Astrocyte of the hippocampus (primary cell): ENCODE measurements at regions not wholly inside any gene's neighbourhood (a gene's known extent, or its start where the extent isn't known, plus 50 kb on each side); places are given as distances from the start of the nearest gene placed in this dataset.
A peak's percentile ranks its signal among the peaks of the same experiment; 100 is the strongest.

Experiments
- DNase-seq: peaks from one replicate; pipeline ENCODE4 v3.0.0; 2011; ENCODE audit warnings: low read depth, low spot score

- DNase-seq, result no peak
These were observed 103.0 kb upstream of the NUDT6 start for GRCh38 chr4:123025398-123025797.

GRCh38 chr4:123026015-123026414, 103.6 kb upstream of the NUDT6 start:
- DNase-seq, result peak; percentile 66

DNA sequence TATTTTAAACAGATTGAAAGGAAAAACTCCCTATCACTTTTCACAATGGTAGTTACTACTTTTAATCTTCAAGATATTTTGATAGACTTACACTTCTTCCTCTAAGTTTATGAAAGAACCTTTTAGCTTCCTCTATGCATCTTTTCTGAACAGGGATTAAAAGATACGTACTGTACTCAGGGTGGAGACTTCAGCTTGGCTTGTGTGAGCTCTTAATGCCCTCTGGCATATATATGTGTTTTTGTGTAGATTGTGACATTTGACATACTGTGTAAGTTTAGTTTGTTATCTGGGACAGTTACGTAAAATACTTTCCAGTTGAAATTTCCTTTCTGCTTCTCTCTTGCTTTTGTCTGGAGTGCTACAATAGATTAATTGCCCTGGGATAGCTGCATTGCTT, 109.3 kb upstream of the NUDT6 start:
- no peak for DNase-seq

- no peak for DNase-seq
These were observed 111.6 kb upstream of the NUDT6 start for GRCh38 chr4:123034023-123034422.

DNA sequence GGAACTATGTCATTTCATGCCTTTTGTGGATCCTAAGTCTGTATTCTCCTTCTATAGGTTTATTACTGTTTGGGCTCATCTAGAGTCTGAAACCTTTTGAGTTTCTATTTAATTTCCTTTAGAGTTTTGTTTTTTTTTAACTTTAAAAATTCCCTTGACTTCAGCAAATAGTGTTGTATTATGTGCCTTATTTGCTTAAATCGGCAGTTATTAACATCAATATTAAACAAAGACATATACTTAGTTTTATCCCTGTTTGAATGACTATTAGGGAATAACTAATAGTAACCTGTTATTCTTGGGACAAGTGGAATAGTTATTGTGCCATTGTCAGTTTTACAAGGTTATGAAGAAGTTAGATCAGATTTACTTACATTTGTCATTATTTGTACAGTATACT, 112.8 kb upstream of the NUDT6 start:
- no peak for DNase-seq

DNA sequence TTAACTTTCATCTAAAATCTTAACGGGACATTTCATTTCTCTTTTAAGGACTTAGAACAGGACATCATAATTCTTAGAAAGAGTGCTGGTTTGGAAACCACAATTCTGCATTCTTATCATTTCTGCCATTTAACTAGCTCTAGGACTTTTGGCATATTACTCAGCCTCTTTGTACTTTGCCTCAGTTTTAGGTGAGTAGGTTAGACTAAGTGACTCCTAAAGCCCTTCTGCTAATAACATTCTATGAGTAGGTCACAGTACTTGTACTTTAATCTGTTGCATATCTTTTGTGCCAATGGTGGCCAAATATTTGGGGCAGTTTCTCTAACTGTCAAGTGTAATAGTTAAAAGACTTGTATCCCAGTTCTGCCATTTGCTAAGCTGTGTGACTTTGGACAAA, 115.4 kb upstream of the NUDT6 start:
- DNase-seq, result peak; percentile 73

GRCh38 chr4:123042095-123042494, 119.7 kb upstream of the NUDT6 start:
- DNase-seq, result no peak

DNA sequence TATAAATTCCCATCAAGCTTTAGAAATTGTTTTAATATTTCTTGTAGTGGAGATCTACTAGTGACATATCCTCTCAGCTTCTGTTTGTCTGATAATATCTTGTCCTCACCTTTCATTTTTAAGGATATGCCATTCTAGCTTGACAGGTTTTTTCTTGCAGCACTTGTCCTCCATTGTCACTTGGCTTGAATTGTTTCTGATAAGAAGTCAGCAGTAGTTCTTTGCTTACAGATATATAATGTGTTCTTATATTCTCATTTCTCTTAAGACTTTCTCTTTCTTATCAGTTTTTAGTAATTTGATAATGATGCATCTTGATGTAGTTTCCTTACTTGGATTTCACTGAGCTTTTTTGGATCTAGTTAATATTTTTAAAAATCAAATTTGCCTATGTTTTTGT, 120.6 kb upstream of the NUDT6 start:
- DNase-seq, result no peak

- no peak for DNase-seq
These were observed 121.5 kb upstream of the NUDT6 start for GRCh38 chr4:123043793-123044425.

DNA sequence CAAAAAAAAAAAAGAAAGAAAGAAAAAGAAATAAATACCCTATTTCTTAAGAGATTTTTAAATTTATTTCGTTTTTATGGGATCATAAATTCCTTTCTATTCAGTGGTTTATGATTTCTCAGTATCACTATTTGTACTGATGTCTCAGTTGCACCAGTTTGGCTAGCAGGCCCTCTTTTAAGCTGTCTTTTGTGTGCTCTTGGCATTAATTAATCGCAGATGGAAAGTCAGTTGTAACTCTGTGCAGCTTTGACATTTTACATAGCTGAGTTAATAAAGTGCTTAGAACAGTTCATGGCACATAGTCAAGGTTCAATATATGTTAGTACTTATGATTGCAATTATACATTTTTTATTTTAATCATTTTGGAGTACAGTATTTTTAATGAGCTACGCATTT, 123.7 kb upstream of the NUDT6 start:
- no peak for DNase-seq

- no peak for DNase-seq
These were observed 127.6 kb upstream of the NUDT6 start for GRCh38 chr4:123050018-123050417.

DNA sequence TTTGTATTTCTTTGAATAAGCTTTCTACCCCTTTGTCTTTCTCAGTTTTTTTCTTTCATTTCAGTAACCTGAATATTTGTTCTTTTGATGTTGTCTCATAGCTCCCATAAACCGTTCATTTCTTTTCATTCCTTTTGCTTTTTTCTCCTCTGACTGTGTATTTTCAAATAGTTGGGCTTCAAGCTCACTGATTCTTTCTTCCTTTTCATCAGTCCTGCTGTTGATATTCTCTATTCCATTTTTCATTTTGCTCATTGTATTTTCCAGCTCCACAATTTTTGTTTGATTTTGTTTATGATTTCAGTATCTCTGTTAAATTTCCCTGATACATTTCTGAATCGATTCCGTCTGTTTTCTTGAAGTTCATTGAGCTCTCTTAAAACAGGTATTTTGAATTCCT, 129.6 kb upstream of the NUDT6 start:
- no peak for DNase-seq

- DNase-seq, result no peak
These were observed 133.5 kb upstream of the NUDT6 start for GRCh38 chr4:123055943-123056342.

DNA sequence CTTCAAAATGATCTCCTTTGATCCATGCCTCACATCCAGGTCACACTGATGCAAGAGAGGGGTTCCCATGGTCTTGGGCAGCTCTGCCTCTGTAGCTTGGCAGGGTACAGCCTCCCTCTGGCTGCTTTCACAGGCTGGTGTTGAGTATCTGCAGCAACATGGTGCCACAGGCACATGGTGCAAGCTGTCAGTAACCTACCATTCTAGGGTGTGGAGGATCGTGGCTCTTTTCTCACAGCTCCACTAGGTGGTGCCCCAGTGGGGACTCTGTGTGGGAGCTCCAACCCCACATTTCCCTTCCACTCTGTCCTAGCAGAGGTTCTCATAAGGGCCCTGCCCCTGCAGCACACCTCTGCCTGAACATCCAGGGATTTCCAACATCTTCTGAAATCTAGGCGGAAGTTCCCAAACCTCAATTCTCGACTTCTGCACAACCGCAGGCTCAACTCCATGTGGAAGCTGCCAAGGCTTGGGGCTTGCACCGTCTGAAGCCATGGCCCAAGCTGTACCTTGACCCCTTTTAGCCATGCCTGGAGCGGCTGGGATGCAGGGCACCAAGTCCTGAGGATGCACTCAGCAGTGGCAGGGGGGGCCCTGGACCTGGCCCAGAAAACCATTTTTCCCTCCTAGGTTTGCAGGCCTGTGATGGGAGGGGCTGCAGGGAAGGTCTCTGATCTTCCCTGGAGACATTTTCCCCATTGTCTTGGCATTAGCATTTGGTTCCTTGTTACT, 137.8 kb upstream of the NUDT6 start:
- no peak for DNase-seq

DNA sequence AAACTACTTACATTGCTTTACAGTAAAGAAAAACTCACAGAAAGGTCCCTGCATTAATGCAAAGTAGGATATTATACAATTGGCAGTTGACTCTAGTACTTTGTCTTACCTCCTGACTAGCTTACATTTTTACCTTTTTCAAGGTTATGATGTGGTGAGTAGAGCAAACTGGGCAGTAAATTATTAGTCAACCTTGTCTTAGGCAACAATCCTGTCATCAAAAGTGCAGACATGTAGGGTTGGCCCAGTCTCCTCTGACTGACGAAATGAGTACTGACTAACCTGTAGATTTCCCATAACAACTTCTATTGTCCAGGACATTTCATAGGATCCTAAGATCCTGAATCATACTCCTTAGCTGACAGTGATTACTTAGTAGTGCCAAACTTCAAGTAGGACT, 142.0 kb upstream of the NUDT6 start:
- DNase-seq, result peak; percentile 29

- DNase-seq, result no peak
These were observed 145.7 kb upstream of the NUDT6 start for GRCh38 chr4:123068081-123068480.

DNA sequence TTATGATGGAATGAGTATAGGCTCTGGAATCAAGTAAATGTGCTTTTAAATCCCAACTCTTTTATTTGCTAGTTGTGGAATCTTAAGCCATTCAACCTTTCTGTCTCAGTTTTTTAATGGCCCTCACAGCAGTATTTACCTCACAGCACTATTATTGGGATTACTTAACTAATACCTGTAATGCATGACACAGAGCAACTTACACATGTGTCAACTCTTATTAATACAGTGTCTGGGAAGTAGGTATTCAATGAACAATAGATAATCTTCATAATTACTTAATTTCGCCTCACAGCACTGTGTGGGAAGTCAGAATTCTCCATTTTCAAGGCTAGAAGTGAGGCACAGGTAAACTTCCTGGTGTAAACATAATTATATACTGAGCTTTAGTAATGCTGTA, 149.7 kb upstream of the NUDT6 start:
- DNase-seq, result no peak

DNA sequence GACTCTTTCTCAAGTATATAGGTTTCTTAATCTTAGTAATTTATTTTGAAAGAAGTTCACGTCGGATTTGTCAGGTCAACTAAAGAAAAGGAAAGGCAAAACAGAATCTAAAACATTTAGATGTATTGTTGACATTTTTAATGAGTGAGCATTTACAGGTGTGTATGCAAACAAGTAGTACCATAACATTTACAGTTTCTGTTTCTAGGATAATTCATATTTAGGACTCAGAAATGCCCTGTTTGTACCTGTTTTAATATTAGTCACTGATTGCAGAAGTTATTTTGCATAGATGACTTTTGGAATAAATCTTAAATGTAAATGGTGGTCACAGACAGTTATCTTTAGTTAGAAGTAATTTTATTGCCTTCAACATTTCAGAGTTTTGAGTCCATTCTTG, 151.3 kb upstream of the NUDT6 start:
- no peak for DNase-seq

DNA sequence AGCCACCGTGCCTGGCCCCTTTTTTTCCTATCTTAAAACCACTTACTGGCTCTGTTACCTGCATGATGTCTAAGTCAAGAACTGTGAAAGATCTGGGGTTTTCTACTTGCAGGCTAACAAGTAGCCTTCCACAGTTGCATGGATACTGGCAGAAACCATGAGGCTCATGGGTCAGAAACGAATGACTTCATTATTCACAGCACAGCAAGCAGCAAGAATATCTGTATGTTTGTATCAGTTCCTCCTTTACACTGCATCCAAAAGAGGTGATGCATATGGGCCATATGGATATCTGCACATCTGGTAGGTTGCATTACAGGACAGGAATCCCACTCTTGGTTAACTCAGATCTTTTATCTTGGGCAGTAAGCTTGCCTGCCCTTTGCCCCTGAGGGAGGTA, 154.9 kb upstream of the NUDT6 start:
- no peak for DNase-seq

GRCh38 chr4:123081971-123082370, 159.6 kb upstream of the NUDT6 start:
- no peak for DNase-seq

GRCh38 chr4:123083646-123084045, 161.2 kb upstream of the NUDT6 start:
- no peak for DNase-seq

DNA sequence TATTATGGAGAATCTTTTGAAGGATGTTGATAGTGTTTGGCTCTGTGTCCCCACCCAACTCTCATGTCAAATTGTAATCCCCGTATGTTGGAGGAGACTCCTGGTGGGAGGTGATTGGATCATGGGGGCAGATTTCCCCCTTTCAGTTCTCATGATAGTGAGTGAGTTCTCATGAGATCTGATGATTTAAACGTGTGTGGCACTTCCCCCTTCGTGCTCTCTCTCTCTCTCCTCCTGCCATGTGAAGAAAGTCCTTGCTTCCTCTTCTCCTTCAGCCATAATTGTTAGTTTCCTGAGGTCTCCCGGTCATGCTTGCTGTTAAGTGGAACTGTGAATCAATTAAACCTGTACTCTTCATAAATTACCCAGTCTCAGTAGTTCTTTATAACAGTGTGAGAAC, 166.1 kb upstream of the NUDT6 start:
- DNase-seq, result no peak

DNA sequence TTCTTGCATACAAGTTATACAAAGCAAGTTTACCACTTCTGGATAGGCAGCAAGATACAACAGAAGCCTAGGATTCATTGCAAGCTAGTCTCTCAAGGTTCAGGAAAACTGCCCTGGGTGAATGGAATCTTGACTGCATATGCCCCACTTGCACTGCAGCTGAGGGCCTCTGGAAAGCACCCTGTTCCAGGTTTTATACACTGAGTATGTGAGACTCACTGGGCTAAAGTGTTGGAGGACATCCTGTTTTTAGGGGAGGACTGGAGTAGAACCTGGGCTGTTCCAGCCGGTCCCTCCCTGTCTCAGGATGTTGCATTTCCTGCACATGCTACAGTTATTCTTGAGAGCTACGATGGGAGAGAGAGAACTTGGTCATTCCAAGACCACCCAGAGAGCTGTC, 168.5 kb upstream of the NUDT6 start:
- DNase-seq, result no peak

DNA sequence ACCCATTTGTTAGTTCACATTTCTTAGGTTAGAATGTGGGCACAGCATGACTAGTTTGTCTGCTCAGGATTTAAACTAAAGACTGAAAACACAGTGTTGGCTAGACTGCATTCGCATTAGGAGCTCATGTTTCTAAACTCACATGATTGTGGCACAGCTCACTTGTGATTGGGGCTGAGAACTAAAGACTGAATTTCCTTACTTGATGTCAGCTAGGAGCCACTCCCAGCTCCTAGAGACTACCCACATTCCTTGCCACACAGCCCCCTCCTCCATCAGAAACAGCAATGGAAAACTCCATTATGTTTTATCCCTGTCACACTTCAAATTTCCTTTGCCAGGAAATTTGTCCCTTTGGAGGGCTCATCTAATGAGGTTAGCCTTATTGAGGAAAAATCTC, 170.2 kb upstream of the NUDT6 start:
- no peak for DNase-seq
